ENCODE measurements at regions not wholly inside any gene's neighbourhood (a gene's known extent, or its start where the extent isn't known, plus 50 kb on each side); places are given as distances from the start of the nearest gene placed in this dataset.
"Not testable (repeated sequence)": the region's sequence is repeated elsewhere in the genome, so short reads cannot be mapped to it uniquely, and the experiment has no call there.

DNA sequence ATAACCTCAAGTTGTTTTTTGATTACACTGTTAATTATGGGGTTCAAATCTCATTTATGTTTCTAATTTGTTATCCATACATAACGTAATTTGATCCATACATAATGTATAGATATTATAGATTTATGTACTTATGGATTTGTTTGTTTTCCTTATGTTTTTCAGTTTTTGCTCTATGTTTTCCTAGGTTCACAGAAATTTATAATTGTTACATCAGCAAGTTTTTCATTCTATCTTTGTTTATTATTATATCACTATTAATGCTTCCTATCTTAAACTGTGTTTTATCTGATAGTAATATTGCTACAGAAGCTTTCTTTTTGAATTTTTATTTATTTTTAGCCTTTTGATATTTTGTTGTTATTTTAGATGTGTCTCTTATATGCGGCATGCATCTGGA lies 194.3 kb upstream of the SOX21 start:
- no peak for DNase-seq (ENCODE audit: extremely low read depth, low read depth, low spot score)

DNA sequence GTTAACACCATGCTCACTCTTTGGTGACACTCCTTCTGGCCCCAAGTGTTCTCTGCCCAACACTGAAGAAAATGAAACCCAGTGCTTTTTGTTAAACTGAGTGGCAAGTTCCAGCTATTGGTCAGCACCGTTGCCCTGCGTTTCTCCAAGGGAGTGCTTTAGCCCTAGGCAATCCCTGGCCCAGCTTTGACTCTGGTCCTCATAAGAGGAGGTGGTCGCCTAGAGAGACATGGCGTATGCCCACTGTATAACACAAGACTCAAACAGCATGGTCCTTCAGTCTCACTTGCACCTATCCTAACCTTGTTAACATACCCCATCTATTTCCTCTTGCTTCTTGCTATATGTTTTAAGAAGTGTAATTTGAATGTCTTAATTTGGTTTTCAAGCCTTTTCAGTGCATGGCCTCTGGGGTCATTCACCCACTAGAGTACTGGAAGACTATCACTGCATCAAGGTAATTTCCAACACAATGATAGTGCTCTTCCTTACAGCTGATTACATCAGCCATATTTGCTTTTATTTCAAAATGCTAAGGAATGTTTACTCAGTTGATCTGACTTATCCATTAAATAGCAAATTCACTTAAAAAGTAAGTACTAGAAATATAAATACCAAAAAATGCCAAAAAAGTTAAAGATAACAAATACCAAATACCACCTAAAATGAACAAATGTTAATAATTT lies 190.5 kb upstream of the SOX21 start:
- DNase-seq (ENCODE audit: extremely low read depth, low read depth, low spot score), result no peak

DNA sequence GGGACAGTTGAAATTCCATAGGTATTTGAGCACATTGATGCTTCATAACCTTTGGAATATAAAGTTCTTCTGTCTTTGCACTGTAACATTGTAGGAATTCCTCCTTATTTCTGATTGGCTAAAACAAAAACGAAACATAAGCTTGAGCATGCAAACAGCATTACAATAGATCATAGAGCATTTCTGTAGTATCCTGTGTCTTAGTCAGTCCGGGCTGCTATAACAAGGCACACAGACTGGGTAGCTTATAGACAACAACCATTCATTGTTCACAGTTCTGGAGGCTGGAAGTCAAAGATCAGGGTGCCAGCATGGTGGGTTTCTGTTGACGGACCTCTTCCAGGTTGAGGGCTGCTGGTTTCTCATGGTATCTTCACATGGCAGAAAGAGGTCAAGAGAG lies 188.7 kb upstream of the SOX21 start:
- DNase-seq (ENCODE audit: extremely low read depth, low read depth, low spot score), result no peak

DNA sequence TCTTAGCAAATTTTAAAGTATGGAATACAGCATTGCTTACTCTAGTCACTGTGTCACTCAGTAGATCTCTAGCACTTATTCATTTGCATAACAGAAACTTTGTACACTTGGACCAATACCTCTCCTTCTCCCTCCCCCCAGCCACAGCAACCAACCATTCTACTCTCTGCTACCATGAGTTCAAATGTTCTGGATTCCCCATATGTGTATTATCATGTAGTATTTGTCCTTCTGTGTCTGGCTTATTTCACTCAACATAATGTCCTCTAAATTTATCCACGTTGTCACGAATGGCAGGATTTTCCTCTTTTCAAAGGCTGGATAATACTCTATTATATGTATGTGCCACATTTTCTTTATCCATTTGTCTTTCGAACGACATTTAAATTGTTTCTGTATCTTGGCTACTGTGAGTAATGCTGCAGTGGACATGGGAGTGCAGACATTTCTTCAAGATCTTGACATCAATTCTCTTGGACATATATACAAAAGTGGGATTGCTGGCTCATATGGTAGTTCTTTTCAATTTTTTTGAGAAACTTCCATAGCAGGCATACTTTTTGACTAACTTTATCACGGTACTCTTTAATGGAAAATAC lies 184.5 kb upstream of the SOX21 start:
- DNase-seq (ENCODE audit: extremely low read depth, low read depth, low spot score), result no peak

DNA sequence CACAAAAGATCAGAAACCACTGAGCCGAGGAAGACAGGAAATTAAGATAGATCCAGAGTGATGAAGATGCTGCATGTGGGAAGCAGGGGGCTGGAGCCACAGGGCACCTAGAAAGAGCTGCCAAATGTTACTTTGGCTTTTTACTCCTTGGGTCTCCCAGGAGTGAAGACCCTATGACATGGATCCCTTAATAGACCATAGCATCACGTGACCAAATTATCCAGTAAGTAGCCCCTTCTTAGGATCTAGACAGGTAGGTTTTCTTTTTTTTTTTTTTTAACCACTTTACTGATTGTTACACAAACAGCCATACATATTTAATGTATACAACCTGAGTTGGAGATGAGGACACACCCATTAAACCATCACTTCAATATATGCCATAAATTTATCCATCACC lies 183.9 kb upstream of the SOX21 start:
- DNase-seq (ENCODE audit: extremely low read depth, low read depth, low spot score), result no peak

DNA sequence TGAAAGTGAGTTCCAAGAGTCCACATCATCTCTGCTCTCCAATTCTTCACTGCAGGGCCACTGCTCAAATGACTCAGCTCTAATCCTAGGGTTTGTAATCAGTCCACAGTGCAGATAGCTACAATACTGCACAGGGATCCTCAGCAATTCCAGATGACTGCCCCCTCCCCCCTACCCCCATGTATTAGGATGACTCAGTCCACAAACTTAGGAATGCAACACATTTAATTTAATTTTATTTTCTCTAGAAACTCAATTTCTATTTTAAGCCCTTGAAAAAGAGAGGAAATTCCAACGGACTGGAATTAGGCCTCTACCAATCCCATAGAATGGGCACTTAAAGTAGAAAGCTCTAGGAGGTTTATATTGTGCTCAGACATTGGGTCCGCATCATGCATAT lies 173.8 kb upstream of the SOX21 start:
- no peak for DNase-seq (ENCODE audit: extremely low read depth, low read depth, low spot score)

DNA sequence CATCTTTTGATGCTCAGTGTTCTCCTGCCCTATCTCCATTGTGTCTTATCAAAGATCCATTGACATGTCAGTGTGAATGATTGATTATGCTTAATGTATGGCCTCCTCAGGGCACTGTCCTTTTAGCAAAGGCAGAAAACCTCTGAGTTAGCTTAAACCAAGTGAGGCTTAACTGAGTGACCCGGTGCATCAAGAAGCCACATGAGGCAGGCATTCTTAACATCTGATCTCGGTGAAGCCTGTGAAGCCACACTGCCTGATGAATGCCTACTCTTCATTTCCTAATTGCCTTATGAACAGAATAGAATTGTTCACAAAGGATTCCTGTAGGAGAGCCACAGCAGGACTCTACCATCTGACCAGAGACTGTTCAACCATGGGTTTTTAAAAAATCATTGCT lies 168.1 kb upstream of the SOX21 start:
- no peak for DNase-seq (ENCODE audit: extremely low read depth, low read depth, low spot score)

DNA sequence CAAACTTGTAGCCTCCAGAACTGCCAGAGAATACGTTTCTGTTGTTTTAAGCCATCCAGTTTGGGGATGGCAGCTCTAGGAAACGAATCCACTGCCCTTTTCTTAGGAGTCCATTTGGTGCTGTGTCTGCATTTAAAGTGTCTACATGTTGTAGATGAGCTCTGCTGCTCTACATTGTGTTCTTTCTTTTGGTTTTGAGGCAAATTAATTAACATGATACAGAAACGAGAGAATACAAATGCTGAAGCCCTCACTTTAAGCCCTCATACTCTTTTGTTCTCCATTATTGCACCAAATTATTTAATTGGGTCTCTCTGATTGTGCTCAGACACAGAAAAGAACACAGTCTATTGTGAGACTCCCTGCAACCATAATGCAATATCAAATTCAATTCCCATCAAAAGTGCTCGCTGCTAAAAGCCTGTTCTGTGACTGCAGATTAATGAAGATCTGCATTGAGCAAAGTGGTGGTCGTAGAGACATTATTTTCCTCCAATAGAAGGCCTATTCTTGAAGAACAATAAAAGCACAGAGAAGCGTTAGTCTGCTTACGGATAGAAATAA lies 166.3 kb upstream of the SOX21 start:
- no peak for DNase-seq (ENCODE audit: extremely low read depth, low read depth, low spot score)

DNA sequence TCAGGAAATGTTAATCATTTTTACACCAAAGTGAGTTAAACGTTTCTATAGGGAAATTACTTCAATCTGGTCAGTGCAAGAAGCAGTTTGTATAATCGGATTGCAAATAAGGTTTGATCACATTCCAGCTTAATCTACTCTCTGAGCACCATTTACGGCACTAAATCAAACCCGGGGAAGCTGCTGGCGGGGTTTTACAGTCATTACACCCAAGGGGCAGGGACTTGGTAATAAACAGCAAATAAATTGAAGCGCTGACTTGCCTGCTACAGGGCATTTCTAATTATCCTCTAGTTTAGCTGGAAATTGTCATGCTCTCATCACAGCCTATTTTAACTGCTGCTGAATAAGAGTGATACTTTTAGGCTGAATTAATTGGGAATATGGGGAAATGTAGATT lies 152.1 kb upstream of the SOX21 start:
- DNase-seq (ENCODE audit: extremely low read depth, low read depth, low spot score), result no peak

DNA sequence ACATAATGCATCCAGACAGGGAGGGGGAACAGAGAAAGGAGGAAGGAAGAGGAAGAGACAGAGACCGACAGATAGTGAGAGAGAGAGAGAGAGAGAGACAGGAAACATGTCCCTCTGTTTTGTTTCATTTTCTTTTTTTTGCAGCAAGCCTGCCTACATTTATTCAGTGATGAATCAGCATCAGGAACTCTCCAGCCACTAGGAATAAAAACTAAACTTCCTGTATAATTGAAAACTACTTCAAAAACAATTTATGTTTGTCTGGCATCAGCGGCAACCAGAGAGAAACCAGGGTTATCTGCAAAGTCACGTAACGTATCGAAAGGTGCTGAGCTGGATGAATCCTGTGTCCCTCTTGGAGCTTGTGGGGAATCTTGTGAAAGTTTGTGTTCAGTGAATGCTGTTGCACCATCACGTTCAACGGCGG lies 148.6 kb upstream of the SOX21 start:
- no peak for DNase-seq (ENCODE audit: extremely low read depth, low read depth, low spot score)

DNA sequence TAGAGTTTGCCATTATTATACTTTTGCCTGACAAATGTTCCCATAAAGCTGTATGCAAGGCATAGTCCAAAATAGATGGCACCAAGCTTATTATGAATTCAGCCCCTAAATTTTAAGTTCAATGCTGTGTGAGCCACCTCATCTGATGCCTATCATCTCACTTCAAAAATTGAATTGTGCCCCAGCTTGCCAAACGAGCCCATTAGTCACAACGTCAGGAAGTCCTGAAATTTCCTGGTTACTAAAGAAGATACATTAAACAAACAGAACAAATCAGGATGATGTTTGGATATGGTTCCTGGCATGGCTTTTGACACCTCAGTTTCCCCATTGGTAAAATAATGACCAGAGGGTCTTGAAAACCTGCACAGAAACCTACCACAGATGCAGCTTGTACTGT lies 147.5 kb upstream of the SOX21 start:
- DNase-seq (ENCODE audit: extremely low read depth, low read depth, low spot score), result no peak

DNA sequence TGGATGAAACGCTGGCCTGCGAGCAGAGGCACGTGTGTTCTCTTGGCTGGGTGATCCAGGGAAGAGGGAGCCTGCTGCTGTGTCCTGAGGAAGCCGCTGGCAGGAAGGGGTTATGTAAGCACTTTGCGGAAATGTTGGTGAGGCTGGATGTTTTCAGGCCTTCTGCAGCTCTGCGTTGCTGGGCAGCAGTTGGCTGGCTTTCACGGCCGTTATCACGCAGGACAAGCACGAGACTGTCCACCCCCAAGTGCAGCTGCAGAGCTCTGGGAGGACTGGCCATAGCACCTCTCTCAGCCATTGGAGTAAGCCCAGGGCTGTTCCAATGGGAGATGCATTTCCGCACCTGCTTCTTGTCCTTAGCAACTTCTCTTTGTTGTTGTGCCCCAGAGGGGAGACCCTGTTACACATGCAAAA lies 146.9 kb upstream of the SOX21 start:
- DNase-seq (ENCODE audit: extremely low read depth, low read depth, low spot score), result peak; percentile 85

DNA sequence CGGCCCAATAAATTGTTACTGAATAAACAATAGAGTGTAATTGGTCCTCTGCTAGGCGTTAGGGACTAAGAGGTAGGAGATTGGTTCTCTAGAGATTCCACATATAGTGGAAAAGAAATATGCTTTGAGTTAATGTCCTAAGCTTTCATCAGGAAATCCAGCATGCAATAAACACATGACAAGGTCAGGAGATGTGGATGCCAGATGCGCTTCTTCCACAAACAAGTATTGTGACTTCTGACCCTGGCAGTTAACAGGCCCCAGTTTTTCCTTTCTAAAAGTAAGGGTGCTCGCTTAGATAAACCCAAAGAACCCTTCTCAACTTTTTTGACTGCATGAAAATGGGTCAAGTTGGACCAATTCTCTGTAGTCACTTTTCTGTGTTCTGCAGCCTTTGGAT lies 146.5 kb upstream of the SOX21 start:
- DNase-seq (ENCODE audit: extremely low read depth, low read depth, low spot score), result no peak

DNA sequence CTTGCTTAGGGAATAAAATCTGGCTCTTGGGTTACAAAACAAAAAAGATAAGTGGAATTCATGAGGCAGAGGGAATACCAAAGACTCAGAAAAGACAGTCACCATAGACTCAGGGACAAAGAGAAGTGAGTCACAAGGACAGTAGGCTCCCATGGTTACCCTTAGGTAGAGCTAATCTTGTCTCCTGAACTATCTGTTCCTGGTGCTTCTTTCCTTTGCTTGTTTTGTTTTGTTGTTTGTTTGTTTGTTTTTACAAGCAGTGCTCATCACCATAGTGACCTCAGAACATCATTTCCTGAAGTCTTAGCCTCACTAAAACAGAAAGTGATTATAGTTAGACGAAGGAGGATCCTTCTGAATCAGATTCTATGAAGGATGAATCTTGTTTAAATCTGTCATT lies 142.3 kb upstream of the SOX21 start:
- DNase-seq (ENCODE audit: extremely low read depth, low read depth, low spot score), result no peak

DNA sequence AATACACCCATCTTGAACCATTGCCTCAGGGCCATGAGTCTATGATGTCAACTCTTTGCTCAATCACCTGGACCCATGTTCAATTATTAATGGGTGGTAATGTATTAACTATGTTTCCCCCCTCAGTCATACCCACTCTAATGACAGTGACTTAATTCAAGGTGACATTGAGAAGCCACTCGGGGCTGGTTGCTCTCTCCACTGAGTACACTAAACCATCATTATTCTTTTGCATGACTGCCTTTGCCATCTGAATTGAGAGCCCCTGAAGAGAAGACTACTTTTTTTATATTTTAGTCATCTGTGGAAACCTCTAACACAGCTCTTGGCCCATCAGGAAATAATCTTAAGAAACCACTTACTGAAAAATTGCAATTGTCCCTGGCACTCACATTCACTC lies 139.2 kb upstream of the SOX21 start:
- no peak for DNase-seq (ENCODE audit: extremely low read depth, low read depth, low spot score)

DNA sequence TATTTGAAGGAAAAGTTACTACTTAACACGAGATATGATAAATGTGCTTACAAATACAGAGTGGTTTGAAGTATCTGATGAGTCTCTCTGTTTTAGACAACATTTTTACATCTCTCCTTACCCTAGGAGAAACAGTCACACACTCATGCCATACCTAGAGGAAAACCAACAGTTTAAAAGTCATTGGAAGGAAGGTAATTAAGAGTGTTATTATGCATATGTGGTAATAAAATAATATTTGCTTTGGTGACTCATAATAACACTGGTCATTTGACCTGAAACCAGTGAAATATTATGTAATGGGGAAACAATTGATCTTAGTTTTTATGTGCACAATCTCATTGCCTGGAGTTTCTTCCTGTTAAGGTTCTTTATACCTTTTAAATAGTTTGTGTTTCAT lies 136.9 kb upstream of the SOX21 start:
- no peak for DNase-seq (ENCODE audit: extremely low read depth, low read depth, low spot score)

DNA sequence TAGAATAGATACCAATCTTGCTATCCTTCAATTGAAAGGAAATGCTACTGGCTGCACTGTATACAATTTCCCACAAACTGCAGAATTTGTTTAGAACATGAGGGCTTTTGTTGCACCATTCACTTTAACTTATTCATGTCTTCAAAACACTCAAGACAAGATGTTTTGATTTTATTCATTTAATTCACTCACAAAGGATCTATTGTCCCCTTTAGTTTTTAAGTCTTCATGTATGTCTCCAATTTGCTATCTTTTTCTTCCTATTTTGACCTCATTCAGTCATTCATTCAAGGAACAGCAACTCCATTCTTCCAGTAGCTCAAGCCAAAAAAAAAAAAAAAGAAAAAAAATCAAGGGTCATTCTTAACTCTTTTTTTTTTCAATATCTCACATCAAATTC lies 130.6 kb upstream of the SOX21 start:
- no peak for DNase-seq (ENCODE audit: extremely low read depth, low read depth, low spot score)

DNA sequence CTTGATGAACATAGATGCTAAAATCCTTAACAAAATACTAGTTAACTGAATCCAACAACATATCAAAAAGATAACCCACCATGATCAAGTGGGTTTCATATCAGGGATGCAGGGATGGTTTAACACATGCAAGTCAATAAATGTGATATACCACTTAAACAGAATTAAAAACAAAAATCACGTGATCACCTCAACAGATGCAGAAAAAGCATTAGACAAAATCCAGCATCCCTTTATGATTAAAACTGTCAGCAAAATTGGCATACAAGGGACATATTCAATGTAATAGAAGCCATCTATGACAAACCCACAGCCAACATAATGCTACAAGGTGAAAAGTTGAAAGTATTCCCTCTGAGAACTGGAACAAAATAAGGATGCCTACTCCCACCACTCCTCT lies 124.7 kb upstream of the SOX21 start:
- not testable (repeated sequence) for DNase-seq (ENCODE audit: extremely low read depth, low read depth, low spot score)

DNA sequence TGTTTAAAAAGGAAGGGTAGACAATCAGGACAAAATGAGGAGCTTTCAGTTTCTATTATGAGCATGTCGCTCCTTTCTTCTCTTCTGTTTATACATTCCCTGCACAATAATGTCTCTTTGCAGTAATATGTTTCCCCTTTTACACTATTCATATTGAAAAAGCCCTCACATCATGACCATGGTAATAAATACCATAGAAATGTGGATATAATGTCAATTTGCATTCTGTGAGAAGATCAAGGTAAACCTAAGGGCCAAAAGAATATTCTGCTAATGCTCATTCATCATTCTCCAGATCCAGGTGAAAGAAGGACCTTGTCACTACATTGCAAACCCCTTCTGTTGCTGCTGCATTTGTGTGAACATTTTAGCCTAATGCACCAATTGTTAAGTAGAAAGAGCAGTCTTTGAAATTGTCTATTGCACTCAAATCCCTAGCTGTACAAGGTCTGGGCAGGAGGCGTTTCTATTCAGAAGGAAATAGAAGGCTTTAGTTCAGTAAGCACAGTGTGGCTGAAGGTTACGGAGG lies 117.6 kb upstream of the SOX21 start:
- no peak for DNase-seq (ENCODE audit: extremely low read depth, low read depth, low spot score)

DNA sequence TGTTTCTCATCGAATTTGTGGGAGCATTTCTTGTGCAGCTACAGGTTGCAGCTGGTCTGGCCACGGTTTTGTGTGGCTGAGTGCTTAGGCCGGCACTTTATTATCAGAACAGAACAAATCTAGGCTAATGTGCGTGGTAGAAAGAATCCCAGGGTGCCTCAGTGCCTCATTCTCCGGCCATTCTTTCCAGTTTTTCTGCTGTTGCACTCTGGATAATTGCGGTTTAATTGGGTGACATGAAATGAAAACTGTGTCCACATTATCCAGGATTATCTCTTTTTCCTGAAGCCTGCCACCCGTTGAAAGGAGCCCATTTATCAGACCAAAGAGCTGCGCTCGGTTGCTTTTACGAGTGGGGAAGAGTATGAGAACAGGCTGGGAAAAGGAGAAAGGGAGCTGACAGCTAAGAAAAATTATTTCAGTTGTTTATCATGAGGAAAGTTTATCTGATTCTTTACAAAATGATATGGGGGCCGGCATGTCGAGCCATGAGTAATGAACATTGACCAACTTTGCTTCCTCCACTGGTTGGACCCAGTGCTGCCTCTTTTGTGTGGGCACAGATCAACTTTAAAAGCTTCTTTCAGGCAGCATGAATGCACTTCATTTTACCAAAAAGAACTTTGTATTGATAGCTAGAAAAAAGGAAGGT lies 117.0 kb upstream of the SOX21 start:
- no peak for DNase-seq (ENCODE audit: extremely low read depth, low read depth, low spot score)

DNA sequence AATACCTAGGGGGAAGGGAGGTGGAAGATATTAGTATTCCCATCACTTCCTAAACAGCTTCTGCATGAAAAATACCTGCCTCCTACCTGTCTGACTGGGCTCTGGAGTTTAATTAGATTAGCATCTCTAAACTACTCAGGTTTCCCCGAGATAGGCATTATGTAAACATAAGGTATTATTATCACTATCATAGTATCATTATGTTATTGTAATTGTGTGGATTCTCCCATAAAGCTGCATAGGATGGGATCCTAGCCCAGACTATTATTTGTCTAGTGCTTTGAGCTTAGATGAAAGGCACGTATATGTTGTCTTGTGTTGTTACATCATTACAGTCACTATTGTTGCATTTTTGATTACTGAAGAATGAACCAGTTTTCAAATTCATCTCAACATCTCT lies 115.2 kb upstream of the SOX21 start:
- no peak for DNase-seq (ENCODE audit: extremely low read depth, low read depth, low spot score)

DNA sequence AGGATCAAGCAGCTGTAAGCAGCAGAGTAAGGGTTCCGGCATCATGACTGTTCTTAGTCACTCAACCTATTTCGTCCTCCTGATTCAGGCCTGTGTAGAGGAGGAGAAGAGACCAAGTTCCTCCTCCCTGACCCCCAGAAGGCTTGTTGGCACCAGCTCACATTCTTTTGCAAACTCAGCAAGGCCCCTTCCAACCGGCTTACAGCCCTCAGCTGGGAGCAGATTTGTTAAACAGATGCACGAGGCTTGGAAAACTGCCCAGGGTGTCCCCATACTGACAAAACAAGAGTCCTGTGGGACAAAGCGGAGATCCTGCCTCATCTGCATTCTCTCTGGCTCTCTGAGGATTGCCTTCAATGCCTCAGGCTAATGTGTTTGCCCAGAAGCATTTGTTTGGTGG lies 113.2 kb upstream of the SOX21 start:
- DNase-seq (ENCODE audit: extremely low read depth, low read depth, low spot score), result no peak

Measured in glomerular endothelial cell (primary cell).